ENCODE measurements at regions not wholly inside any gene's neighbourhood (a gene's known extent, or its start where the extent isn't known, plus 50 kb on each side); places are given as distances from the start of the nearest gene placed in this dataset.

- TF ChIP-seq CTCF (IDR thresholded peaks at IDR 0.05; ENCODE audit: insufficient read depth, low read depth, low read length), result no peak
- DNase-seq (ENCODE audit: low read depth), result no peak
- no peak overlapping the region for H3K4me3 ChIP-seq (ENCODE audit: low read depth, low read length)
Measured at GRCh38 chr10:117783698-117784395, 241.3 kb downstream of the EMX2 start.

GRCh38 chr10:117784776-117785175, 242.2 kb downstream of the EMX2 start:
- TF ChIP-seq CTCF (IDR thresholded peaks at IDR 0.05; ENCODE audit: insufficient read depth, low read depth, low read length), result no peak
- no peak overlapping the region for H3K4me3 ChIP-seq (ENCODE audit: low read depth, low read length)
- DNase-seq (ENCODE audit: low read depth), result no peak

- no peak for DNase-seq (ENCODE audit: low read depth)
- H3K4me3 ChIP-seq (ENCODE audit: low read depth, low read length), result no peak overlapping the region
- no peak for TF ChIP-seq CTCF (IDR thresholded peaks at IDR 0.05; ENCODE audit: insufficient read depth, low read depth, low read length)
Measured at GRCh38 chr10:117788911-117789310, 246.4 kb downstream of the EMX2 start.

- DNase-seq (ENCODE audit: low read depth), result no peak
- no peak overlapping the region for H3K4me3 ChIP-seq (ENCODE audit: low read depth, low read length)
- TF ChIP-seq CTCF (IDR thresholded peaks at IDR 0.05; ENCODE audit: insufficient read depth, low read depth, low read length), result no peak
Measured at GRCh38 chr10:117790179-117790578, 247.6 kb downstream of the EMX2 start.

GRCh38 chr10:117790621-117791020, 248.1 kb downstream of the EMX2 start:
- no peak for DNase-seq (ENCODE audit: low read depth)
- no peak overlapping the region for H3K4me3 ChIP-seq (ENCODE audit: low read depth, low read length)
- TF ChIP-seq CTCF (IDR thresholded peaks at IDR 0.05; ENCODE audit: insufficient read depth, low read depth, low read length), result no peak

- DNase-seq (ENCODE audit: low read depth), result no peak
- H3K4me3 ChIP-seq (ENCODE audit: low read depth, low read length), result no peak overlapping the region
- no peak for TF ChIP-seq CTCF (IDR thresholded peaks at IDR 0.05; ENCODE audit: insufficient read depth, low read depth, low read length)
Measured at GRCh38 chr10:117792214-117792613, 249.7 kb downstream of the EMX2 start.

Measured in fibroblast of villous mesenchyme (primary cell).